ENCODE measurements at regions not wholly inside any gene's neighbourhood (a gene's known extent, or its start where the extent isn't known, plus 50 kb on each side); places are given as distances from the start of the nearest gene placed in this dataset.

DNA sequence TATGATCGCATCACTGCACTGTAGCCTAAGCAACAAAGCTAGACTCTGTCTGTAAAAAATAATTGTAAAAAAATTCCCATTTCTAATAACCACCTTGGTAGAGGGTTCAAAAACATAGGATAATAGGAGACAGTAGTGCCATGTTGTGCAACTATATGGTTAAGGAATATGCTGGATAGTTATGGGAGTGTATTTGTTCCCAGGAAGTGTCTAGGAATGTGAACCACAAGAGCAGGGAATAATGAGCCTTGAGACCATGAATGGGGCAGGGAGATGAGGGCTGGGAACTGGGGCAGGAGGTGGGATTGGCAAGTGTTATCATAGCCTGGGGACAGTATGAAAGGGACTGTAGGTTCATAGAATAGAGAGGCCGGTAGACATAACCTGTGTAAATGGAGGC is 50.4 kb downstream of the RUSC2 start:
- TF ChIP-seq, protein P1, sequence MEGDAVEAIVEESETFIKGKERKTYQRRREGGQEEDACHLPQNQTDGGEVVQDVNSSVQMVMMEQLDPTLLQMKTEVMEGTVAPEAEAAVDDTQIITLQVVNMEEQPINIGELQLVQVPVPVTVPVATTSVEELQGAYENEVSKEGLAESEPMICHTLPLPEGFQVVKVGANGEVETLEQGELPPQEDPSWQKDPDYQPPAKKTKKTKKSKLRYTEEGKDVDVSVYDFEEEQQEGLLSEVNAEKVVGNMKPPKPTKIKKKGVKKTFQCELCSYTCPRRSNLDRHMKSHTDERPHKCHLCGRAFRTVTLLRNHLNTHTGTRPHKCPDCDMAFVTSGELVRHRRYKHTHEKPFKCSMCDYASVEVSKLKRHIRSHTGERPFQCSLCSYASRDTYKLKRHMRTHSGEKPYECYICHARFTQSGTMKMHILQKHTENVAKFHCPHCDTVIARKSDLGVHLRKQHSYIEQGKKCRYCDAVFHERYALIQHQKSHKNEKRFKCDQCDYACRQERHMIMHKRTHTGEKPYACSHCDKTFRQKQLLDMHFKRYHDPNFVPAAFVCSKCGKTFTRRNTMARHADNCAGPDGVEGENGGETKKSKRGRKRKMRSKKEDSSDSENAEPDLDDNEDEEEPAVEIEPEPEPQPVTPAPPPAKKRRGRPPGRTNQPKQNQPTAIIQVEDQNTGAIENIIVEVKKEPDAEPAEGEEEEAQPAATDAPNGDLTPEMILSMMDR (IDR thresholded peaks at IDR 0.05; ENCODE audit: insufficient read depth, low read length), result no peak
- TF ChIP-seq POLR2AphosphoS5 (IDR thresholded peaks at IDR 0.05; ENCODE audit: low read depth), result no peak
- no peak for TF ChIP-seq GABPA (IDR thresholded peaks at IDR 0.05; ENCODE audit: low read depth)
